A549 (cell line): ENCODE measurements at regions not wholly inside any gene's neighbourhood (a gene's known extent, or its start where the extent isn't known, plus 50 kb on each side); places are given as distances from the start of the nearest gene placed in this dataset.

ENCODE experiments used
- ATAC-seq, 2 experiments: fragments of 200-7000 bp in 1 of 2; fragments of >200 bp in 1 of 2; cut with Nextera tagmentation in 1 of 2; cut with Tn5 transposase in 1 of 2; 3 replicates each; pipeline versions ENCODE4 v1.8.0 to v1.9.1; 2018 to 2020; ENCODE audit warnings: mild to moderate bottlenecking in 1 of 2, moderate library complexity in 1 of 2
- CTCF ChIA-PET: fragments of 300-600 bp; sonication (Branson Sonifier 250); formaldehyde crosslinking; extraction: SDS; loops from one replicate; lab custom pipeline; 2021; ENCODE audit warnings: antibody characterized with exemption, inconsistent platforms; lab: Yijun Ruan, JAX
- POLR2A ChIA-PET: fragments of 350-600 bp; formaldehyde crosslinking; extraction: SDS; loops from one replicate; lab custom pipeline; 2021; ENCODE audit warnings: antibody characterized with exemption, inconsistent platforms; lab: Yijun Ruan, JAX
- DNase-seq, 2 experiments: peaks; one replicate each; pipeline versions ENCODE4 v3.0.0 to v3.0.0-alpha.2; 2011 to 2016; ENCODE audit warnings: low read depth in 1 of 2, low spot score in 1 of 2
- FAIRE-seq: peaks from 2 replicates; lab custom pipeline; 2011; peaks lifted over from hg19 to GRCh38; lab: Jason Lieb, UNC
- H3K27ac ChIP-seq, 2 experiments: fragments of >200 bp; sonication (Bioruptor Twin); formaldehyde crosslinking; 3 replicates each; pipeline ENCODE4 v1.5.1; 2016 to 2017
- H3K4me1 ChIP-seq: fragments of >200 bp; sonication (Bioruptor Twin); formaldehyde crosslinking; 3 replicates; pipeline ENCODE4 v1.6.1; 2016
- H3K4me2 ChIP-seq: fragments of >200 bp; sonication (Bioruptor Twin); formaldehyde crosslinking; 3 replicates; pipeline ENCODE4 v1.6.1; 2016
- H3K4me3 ChIP-seq: fragments of >200 bp; sonication (Bioruptor Twin); formaldehyde crosslinking; 3 replicates; pipeline ENCODE4 v1.5.1; 2016
- H3K9me3 ChIP-seq: fragments of >200 bp; sonication (Bioruptor Twin); formaldehyde crosslinking; 3 replicates; pipeline ENCODE4 v1.6.1; 2016
- CEBPB ChIP-seq, 2 experiments: fragments of >200 bp in 1 of 2; sonication (Bioruptor Twin) in 1 of 2; formaldehyde crosslinking in 1 of 2; IDR thresholded peaks; 2 replicates each; pipeline ENCODE4 v1.6.1; 2012 to 2016
- CHD2 ChIP-seq: fragments of 150-350 bp; IDR thresholded peaks from 2 replicates; pipeline ENCODE4 v1.6.1; 2014; ENCODE audit warnings: low read length; ENCODE audit not compliant: partially characterized antibody
- CHD4 ChIP-seq: fragments of 200-600 bp; sonication (generic); IDR thresholded peaks from 2 replicates; pipeline ENCODE4 v1.6.1; 2016; ENCODE audit warnings: antibody characterized with exemption, mild to moderate bottlenecking, borderline replicate concordance
- GATA3 ChIP-seq: IDR thresholded peaks from 2 replicates; pipeline ENCODE4 v1.6.1; 2012; ENCODE audit warnings: borderline replicate concordance
- HEYL ChIP-seq: fragments of 250-450 bp; sonication (Bioruptor Pico); IDR thresholded peaks from 2 replicates; pipeline ENCODE4 v1.8.0; 2021; ENCODE audit warnings: mild to moderate bottlenecking, moderate library complexity
- HOXB13 ChIP-seq: fragments of 250-450 bp; sonication (Bioruptor Pico); IDR thresholded peaks from 2 replicates; pipeline ENCODE4 v1.5.0; 2020; ENCODE audit warnings: low read depth, mild to moderate bottlenecking, moderate library complexity
- HOXB5 ChIP-seq: fragments of 250-450 bp; sonication (Bioruptor Pico); IDR thresholded peaks from 2 replicates; pipeline ENCODE4 v1.5.0; 2020; ENCODE audit warnings: mild to moderate bottlenecking, moderate library complexity
- JUNB ChIP-seq: fragments of >200 bp; sonication (Bioruptor Twin); formaldehyde crosslinking; IDR thresholded peaks from 2 replicates; pipeline ENCODE4 v1.6.1; 2016
- KDM1A ChIP-seq: fragments of 200-600 bp; sonication (generic); IDR thresholded peaks from 2 replicates; pipeline ENCODE4 v1.6.1; 2016; ENCODE audit warnings: low read depth, mild to moderate bottlenecking
- MAFK ChIP-seq: fragments of 450-650 bp; IDR thresholded peaks from 2 replicates; pipeline ENCODE4 v1.6.1; 2014; ENCODE audit not compliant: partially characterized antibody
- MAZ ChIP-seq: fragments of 150-350 bp; IDR thresholded peaks from 2 replicates; pipeline ENCODE4 v1.6.1; 2014; ENCODE audit warnings: antibody characterized with exemption, low read depth, low read length, borderline replicate concordance
- MYC ChIP-seq: IDR thresholded peaks from 2 replicates; pipeline ENCODE4 v1.6.1; 2012; ENCODE audit warnings: mild to moderate bottlenecking, inconsistent platforms, low read length, improper control_type of control experiment, borderline replicate concordance
- NPAS2 ChIP-seq: fragments of 250-450 bp; sonication (Bioruptor Pico); IDR thresholded peaks from 2 replicates; pipeline ENCODE4 v1.8.0; 2022; ENCODE audit warnings: mild to moderate bottlenecking, moderate library complexity, borderline replicate concordance
- PHF8 ChIP-seq: fragments of 200-600 bp; sonication (generic); IDR thresholded peaks from 2 replicates; pipeline ENCODE4 v1.6.1; 2016; ENCODE audit warnings: low read depth, mild to moderate bottlenecking, antibody characterized with exemption, moderate library complexity, borderline replicate concordance
- RAD21 ChIP-seq, 2 experiments: fragments of >200 bp in 1 of 2; sonication (Bioruptor Twin) in 1 of 2; formaldehyde crosslinking in 1 of 2; IDR thresholded peaks in 1 of 2; conservative IDR thresholded peaks in 1 of 2; 2 replicates in 1 of 2; 3 replicates in 1 of 2; pipeline ENCODE4 v1.6.1; 2012 to 2018; ENCODE audit warnings: inconsistent platforms in 1 of 2
- RARB ChIP-seq: fragments of 250-450 bp; sonication (Bioruptor Pico); IDR thresholded peaks from 2 replicates; pipeline ENCODE4 v1.8.0; 2021; ENCODE audit warnings: mild to moderate bottlenecking, moderate library complexity
- SREBF2 ChIP-seq: fragments of 450-650 bp; IDR thresholded peaks from 2 replicates; pipeline ENCODE4 v1.6.1; 2014; ENCODE audit warnings: mild to moderate bottlenecking, moderate library complexity
- ZC3H11A ChIP-seq: fragments of 450-650 bp; IDR thresholded peaks from 2 replicates; pipeline ENCODE4 v1.6.1; 2014; ENCODE audit warnings: antibody characterized with exemption, mild to moderate bottlenecking
- ZFP36 ChIP-seq: fragments of 450-650 bp; IDR thresholded peaks from 2 replicates; pipeline ENCODE4 v1.6.1; 2014; ENCODE audit warnings: borderline replicate concordance; ENCODE audit not compliant: partially characterized antibody
- ZSCAN20 ChIP-seq: fragments of 250-450 bp; sonication (Bioruptor Pico); IDR thresholded peaks from 2 replicates; pipeline ENCODE4 v1.8.0; 2022; ENCODE audit warnings: mild to moderate bottlenecking, moderate library complexity
- WGBS: methylation state at CpG from one replicate; pipeline ENCODE4 v1.1.6; 2017; ENCODE audit errors: missing lambda C conversion rate; 5-methylcytosine and 5-hydroxymethylcytosine counted together
- TF ChIP-seq, protein P1 (sequence below): fragments of >200 bp; sonication (Bioruptor Twin); formaldehyde crosslinking; IDR thresholded peaks from 3 replicates; pipeline ENCODE4 v1.6.1; 2016
- TF ChIP-seq, protein P2 (sequence below): fragments of >200 bp; sonication (Bioruptor Twin); formaldehyde crosslinking; IDR thresholded peaks from 2 replicates; pipeline ENCODE4 v1.6.1; 2016
- TF ChIP-seq, protein P3 (sequence below): IDR thresholded peaks from 2 replicates; pipeline ENCODE4 v1.6.1; 2012
- TF ChIP-seq, protein P4 (sequence below): fragments of 200-600 bp; sonication (generic); IDR thresholded peaks from 2 replicates; pipeline ENCODE4 v1.6.1; 2016; ENCODE audit warnings: antibody characterized with exemption, mild to moderate bottlenecking, moderate library complexity
- TF ChIP-seq, protein P5 (sequence below): fragments of 150-350 bp; IDR thresholded peaks from 2 replicates; pipeline ENCODE4 v1.6.1; 2014; ENCODE audit warnings: low read depth, mild to moderate bottlenecking, low read length

DNA sequence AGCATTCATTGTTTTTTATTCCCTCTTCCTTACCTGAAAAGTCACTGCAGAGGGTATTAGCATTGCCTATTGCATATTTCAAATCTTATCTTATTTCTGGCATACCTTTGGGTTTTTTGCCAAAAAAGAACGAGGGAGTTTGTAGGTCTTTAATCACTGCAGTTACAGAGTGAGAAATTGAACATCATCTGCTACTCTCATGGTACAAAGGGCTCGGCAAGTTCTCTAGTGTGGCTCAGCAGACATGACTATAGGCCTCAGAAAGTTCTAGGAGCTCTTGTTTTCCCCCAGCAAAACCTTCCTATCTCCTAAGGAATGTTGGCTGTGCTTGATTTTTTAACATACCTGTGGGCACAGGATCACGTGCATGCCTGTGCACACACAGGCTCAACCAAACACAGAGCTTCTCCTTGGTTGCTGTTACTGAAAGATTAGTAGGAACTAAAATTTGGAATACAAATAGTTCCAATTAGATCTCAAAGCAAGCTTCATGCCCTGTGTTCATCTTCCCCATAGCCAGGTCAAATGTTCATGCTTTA is 69.7 kb downstream of the CCDC185 start:
- CTCF ChIA-PET = interaction anchor here (0.6 to 1.4 kb wide), 2 partner anchors 240 to 330 kb away, joined by 3 read pairs; no protein-coding TSS in a partner anchor
- FAIRE-seq (no peak), ATAC-seq (no peak)

DNA sequence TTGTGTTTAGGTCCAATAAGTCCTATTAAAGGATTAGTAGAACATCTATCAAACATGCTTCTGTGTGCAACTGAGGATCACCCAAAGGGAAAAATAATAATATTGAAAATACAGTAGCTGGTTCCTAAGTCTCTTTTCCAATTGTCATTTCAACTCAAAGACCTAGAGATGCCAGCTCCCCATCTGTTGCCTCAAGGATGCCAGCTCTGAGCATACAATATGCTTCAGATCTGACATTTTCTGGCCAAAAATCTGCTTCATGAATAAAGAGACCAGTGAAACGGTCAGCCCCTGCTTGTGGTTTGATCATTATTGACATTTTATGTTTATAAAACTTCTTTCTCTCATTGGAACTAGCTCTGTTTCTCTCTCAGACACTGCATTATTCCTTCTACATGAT is 72.9 kb downstream of the CCDC185 start:
- FAIRE-seq (no peak), ATAC-seq (no peak), DNase-seq (no peak)
- no peak overlapping the region for H3K27ac ChIP-seq
- 19% methylated on average over 1 of the region's 1 CpG for WGBS
- H3K4me1 ChIP-seq = no peaks in the 10 kb centered on the region
- TF ChIP-seq ZFP36 = no peak
- no peak for TF ChIP-seq JUNB
- TF ChIP-seq ZC3H11A = no peak
- TF ChIP-seq GATA3 = no peak
- no peak for TF ChIP-seq HOXB13
- TF ChIP-seq, protein P1, sequence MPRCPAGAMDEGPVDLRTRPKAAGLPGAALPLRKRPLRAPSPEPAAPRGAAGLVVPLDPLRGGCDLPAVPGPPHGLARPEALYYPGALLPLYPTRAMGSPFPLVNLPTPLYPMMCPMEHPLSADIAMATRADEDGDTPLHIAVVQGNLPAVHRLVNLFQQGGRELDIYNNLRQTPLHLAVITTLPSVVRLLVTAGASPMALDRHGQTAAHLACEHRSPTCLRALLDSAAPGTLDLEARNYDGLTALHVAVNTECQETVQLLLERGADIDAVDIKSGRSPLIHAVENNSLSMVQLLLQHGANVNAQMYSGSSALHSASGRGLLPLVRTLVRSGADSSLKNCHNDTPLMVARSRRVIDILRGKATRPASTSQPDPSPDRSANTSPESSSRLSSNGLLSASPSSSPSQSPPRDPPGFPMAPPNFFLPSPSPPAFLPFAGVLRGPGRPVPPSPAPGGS = no peak
- no peaks in the 10 kb centered on the region for H3K9me3 ChIP-seq
- CTCF ChIA-PET = no interaction called here
- H3K4me2 ChIP-seq = no peak overlapping the region
- POLR2A ChIA-PET = no interaction called here
- no peak overlapping the region for H3K4me3 ChIP-seq

More for the DNA sequence above, 69.7 kb downstream of the CCDC185 start:
- 29% methylated on average over 3 of the region's 3 CpGs for WGBS
- no peak overlapping the region for H3K4me2 ChIP-seq
- no peak overlapping the region for H3K27ac ChIP-seq
- no peak for DNase-seq
- H3K9me3 ChIP-seq = no peaks in the 10 kb centered on the region
- H3K4me1 ChIP-seq = no peaks in the 10 kb centered on the region
- no peak overlapping the region for H3K4me3 ChIP-seq
- POLR2A ChIA-PET = no interaction called here
- TF ChIP-seq MYC (no peak), HEYL (no peak), RARB (no peak), CHD4 (no peak), MAFK (no peak), CHD2 (no peak), SREBF2 (no peak), JUNB (no peak), CEBPB (IDR thresholded peaks at IDR 0.05) (no peak), HOXB5 (CRISPR knock-in tag) (no peak), PHF8 (no peak)
- TF ChIP-seq, protein P2, sequence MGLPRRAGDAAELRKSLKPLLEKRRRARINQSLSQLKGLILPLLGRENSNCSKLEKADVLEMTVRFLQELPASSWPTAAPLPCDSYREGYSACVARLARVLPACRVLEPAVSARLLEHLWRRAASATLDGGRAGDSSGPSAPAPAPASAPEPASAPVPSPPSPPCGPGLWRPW = no peak
- TF ChIP-seq, protein P3, sequence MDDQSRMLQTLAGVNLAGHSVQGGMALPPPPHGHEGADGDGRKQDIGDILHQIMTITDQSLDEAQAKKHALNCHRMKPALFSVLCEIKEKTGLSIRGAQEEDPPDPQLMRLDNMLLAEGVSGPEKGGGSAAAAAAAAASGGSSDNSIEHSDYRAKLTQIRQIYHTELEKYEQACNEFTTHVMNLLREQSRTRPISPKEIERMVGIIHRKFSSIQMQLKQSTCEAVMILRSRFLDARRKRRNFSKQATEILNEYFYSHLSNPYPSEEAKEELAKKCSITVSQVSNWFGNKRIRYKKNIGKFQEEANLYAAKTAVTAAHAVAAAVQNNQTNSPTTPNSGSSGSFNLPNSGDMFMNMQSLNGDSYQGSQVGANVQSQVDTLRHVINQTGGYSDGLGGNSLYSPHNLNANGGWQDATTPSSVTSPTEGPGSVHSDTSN = no peak

DNA sequence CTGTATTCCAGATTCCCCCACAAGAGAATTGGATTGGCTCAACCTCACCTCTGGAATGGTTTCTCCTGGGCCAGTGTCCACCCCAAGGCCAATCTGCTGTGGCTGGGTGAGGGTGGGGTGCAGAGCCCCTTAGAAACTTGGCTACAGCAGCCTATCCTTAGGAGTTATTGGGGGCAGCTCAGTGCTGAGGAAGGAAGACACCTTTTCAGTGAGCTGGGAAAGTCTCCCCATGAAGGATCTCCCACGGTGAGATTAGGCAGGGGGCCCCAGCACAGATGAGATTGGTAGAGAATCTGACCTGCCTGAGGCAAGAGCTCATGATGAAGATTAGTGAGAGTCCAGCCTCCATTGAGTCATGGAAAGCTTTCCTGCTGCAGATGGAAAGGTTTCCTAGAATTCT is 78.4 kb downstream of the CCDC185 start:
- Histone ChIP-seq H3K4me1 (no peaks in the 10 kb centered on the region), H3K27ac (no peak overlapping the region), H3K4me2 (no peak overlapping the region), H3K9me3 (no peaks in the 10 kb centered on the region), H3K4me3 (no peak overlapping the region)
- DNase-seq = no peak
- FAIRE-seq = no peak
- CTCF ChIA-PET = interaction anchor here (1.0 kb wide), 2 partner anchors 42 to 338 kb away, joined by 3 read pairs; no protein-coding TSS in a partner anchor
- POLR2A ChIA-PET = no interaction called here
- ATAC-seq = no peak
- 0% methylated on average over 1 of the region's 1 CpG for WGBS
- TF ChIP-seq, protein P4, sequence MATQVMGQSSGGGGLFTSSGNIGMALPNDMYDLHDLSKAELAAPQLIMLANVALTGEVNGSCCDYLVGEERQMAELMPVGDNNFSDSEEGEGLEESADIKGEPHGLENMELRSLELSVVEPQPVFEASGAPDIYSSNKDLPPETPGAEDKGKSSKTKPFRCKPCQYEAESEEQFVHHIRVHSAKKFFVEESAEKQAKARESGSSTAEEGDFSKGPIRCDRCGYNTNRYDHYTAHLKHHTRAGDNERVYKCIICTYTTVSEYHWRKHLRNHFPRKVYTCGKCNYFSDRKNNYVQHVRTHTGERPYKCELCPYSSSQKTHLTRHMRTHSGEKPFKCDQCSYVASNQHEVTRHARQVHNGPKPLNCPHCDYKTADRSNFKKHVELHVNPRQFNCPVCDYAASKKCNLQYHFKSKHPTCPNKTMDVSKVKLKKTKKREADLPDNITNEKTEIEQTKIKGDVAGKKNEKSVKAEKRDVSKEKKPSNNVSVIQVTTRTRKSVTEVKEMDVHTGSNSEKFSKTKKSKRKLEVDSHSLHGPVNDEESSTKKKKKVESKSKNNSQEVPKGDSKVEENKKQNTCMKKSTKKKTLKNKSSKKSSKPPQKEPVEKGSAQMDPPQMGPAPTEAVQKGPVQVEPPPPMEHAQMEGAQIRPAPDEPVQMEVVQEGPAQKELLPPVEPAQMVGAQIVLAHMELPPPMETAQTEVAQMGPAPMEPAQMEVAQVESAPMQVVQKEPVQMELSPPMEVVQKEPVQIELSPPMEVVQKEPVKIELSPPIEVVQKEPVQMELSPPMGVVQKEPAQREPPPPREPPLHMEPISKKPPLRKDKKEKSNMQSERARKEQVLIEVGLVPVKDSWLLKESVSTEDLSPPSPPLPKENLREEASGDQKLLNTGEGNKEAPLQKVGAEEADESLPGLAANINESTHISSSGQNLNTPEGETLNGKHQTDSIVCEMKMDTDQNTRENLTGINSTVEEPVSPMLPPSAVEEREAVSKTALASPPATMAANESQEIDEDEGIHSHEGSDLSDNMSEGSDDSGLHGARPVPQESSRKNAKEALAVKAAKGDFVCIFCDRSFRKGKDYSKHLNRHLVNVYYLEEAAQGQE = no peak
- TF ChIP-seq RARB (no peak), GATA3 (no peak), KDM1A (no peak), MAZ (no peak), MAFK (no peak), SREBF2 (no peak), HOXB13 (no peak), HOXB5 (CRISPR knock-in tag) (no peak), RAD21 (conservative IDR thresholded peaks at IDR 0.05 in 1 of 2, IDR thresholded peaks at IDR 0.05 in 1 of 2) (no peak), ZSCAN20 (CRISPR knock-in tag) (no peak), NPAS2 (no peak)
- TF ChIP-seq, protein P5, sequence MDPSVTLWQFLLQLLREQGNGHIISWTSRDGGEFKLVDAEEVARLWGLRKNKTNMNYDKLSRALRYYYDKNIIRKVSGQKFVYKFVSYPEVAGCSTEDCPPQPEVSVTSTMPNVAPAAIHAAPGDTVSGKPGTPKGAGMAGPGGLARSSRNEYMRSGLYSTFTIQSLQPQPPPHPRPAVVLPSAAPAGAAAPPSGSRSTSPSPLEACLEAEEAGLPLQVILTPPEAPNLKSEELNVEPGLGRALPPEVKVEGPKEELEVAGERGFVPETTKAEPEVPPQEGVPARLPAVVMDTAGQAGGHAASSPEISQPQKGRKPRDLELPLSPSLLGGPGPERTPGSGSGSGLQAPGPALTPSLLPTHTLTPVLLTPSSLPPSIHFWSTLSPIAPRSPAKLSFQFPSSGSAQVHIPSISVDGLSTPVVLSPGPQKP = no peak
- TF ChIP-seq, protein P1 = no peak
